Tibial nerve (tissue), 4 donors: ENCODE measurements at regions not wholly inside any gene's neighbourhood (a gene's known extent, or its start where the extent isn't known, plus 50 kb on each side); places are given as distances from the start of the nearest gene placed in this dataset.
"Not testable (repeated sequence)": the region's sequence is repeated elsewhere in the genome, so short reads cannot be mapped to it uniquely, and the experiment has no call there.

Experiments used
- DNase-seq, 2 donors: peaks; one replicate each; pipeline ENCODE4 v3.0.0-alpha.2; 2019; ENCODE audit warnings: low spot score in 2 of 2
- H3K27ac ChIP-seq, 4 donors: fragments of 200-600 bp; sonication (generic) in 3 of 4; one replicate each; pipeline ENCODE4 v1.5.1; 2017 to 2019; ENCODE audit warnings: mild to moderate bottlenecking in 1 of 4
- H3K27me3 ChIP-seq, 2 donors: fragments of 200-600 bp; sonication (generic) in 1 of 2; one replicate each; pipeline versions ENCODE4 v1.5.1 to v1.6.0; 2017 to 2019
- H3K36me3 ChIP-seq, 3 donors: fragments of 200-600 bp; sonication (generic); one replicate each; pipeline ENCODE4 v1.5.1; 2018 to 2019
- H3K4me1 ChIP-seq, 4 donors: fragments of 200-600 bp; sonication (generic) in 3 of 4; one replicate each; pipeline ENCODE4 v1.5.1; 2017 to 2019
- H3K4me3 ChIP-seq, 4 donors: fragments of 200-600 bp; sonication (generic) in 3 of 4; one replicate each; pipeline ENCODE4 v1.5.1; 2017 to 2019; ENCODE audit warnings: mild to moderate bottlenecking in 1 of 4, moderate library complexity in 1 of 4
- H3K9me3 ChIP-seq, 4 donors: fragments of 200-600 bp; sonication (generic) in 3 of 4; one replicate each; pipeline ENCODE4 v1.5.1; 2017 to 2019
- EP300 ChIP-seq, 2 donors: sonication (generic); formaldehyde crosslinking; IDR thresholded peaks; one replicate each; pipeline ENCODE4 v1.6.1; 2017; ENCODE audit warnings: antibody characterized with exemption in 2 of 2, mild to moderate bottlenecking in 1 of 2
- POLR2A ChIP-seq, 2 donors: fragments of 450-650 bp; IDR thresholded peaks; one replicate each; pipeline ENCODE4 v1.6.1; 2017; ENCODE audit warnings: antibody characterized with exemption in 2 of 2, mild to moderate bottlenecking in 2 of 2, moderate library complexity in 2 of 2
- WGBS, 2 donors: methylation state at CpG; one replicate each; pipeline ENCODE4 v1.1.5; 2018; 5-methylcytosine and 5-hydroxymethylcytosine counted together
- TF ChIP-seq, protein P1 (sequence below), 5 experiments: fragments of 200-600 bp in 3 of 5; fragments of 450-650 bp in 2 of 5; sonication (generic) in 3 of 5; IDR thresholded peaks; one replicate each; pipeline ENCODE4 v1.5.1; 2016 to 2019; ENCODE audit warnings: antibody characterized with exemption in 5 of 5, mild to moderate bottlenecking in 3 of 5, moderate library complexity in 2 of 5

DNA sequence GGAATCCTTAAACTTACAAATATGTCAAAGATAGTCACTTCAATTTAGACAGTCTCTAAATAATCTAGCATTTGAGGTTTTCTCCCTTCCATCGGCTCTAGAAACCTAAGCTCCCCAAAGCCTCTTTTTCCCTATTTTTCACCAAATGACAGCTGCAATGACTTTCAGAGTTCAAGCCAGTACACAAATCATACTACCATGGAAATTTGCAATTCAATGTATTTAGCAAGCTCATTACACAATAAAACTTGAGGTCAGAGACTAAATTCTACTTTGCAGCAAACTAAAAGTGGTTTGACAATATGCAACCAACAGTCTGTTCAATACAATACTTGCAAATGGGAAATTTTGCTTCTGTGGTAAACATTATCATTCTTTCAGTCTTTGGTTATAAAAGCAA is 80.3 kb downstream of the SKIDA1 start:
- 44 to 48% methylated on average over 1 of the region's 1 CpG for WGBS, 2 donors
- H3K27me3 ChIP-seq: no peaks in the 10 kb centered on the region
- no peaks in the 10 kb centered on the region for H3K4me1 ChIP-seq
- TF ChIP-seq, protein P1, sequence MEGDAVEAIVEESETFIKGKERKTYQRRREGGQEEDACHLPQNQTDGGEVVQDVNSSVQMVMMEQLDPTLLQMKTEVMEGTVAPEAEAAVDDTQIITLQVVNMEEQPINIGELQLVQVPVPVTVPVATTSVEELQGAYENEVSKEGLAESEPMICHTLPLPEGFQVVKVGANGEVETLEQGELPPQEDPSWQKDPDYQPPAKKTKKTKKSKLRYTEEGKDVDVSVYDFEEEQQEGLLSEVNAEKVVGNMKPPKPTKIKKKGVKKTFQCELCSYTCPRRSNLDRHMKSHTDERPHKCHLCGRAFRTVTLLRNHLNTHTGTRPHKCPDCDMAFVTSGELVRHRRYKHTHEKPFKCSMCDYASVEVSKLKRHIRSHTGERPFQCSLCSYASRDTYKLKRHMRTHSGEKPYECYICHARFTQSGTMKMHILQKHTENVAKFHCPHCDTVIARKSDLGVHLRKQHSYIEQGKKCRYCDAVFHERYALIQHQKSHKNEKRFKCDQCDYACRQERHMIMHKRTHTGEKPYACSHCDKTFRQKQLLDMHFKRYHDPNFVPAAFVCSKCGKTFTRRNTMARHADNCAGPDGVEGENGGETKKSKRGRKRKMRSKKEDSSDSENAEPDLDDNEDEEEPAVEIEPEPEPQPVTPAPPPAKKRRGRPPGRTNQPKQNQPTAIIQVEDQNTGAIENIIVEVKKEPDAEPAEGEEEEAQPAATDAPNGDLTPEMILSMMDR (IDR thresholded peaks at IDR 0.05): no peak
- TF ChIP-seq POLR2A (IDR thresholded peaks at IDR 0.05) (no peak), EP300 (IDR thresholded peaks at IDR 0.05) (no peak)
- no peak for DNase-seq
- peaks cover 0 to 6% (median 0%) of the 10 kb centered on the region in 4 donors for H3K9me3 ChIP-seq
- H3K4me3 ChIP-seq: no peak overlapping the region
- H3K36me3 ChIP-seq: no peaks in the 10 kb centered on the region
- no peak overlapping the region for H3K27ac ChIP-seq

DNA sequence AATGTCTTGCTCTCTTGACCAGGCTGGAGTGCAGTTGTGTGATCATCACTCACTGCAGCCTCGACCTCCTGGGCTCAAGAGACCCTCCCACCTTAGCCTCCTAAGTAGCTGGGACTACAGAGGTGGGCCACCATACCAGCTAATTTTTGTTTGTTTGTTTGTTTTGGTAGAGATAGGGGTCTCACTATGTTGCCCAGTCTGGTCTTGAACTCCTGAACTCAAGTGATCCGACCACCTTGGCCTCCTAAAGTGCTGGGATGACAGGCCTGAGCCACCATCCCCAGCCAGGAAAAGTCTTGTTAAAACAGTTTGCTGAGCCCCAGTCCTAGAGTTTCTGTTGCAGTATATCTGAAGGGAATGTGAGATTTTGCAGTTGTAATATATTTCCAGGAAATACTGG is 83.9 kb downstream of the SKIDA1 start:
- DNase-seq: no peak
- TF ChIP-seq, protein P1 (IDR thresholded peaks at IDR 0.05): no peak
- TF ChIP-seq EP300 (IDR thresholded peaks at IDR 0.05): no peak
- no peak for TF ChIP-seq POLR2A (IDR thresholded peaks at IDR 0.05)
- no peaks in the 10 kb centered on the region for H3K27me3 ChIP-seq
- H3K36me3 ChIP-seq: no peaks in the 10 kb centered on the region
- H3K4me3 ChIP-seq: no peak overlapping the region
- H3K9me3 ChIP-seq: no peaks in the 10 kb centered on the region
- WGBS, 2 donors: 79 to 92% methylated on average over 2 of the region's 2 CpGs
- no peak overlapping the region for H3K27ac ChIP-seq
- no peaks in the 10 kb centered on the region for H3K4me1 ChIP-seq

DNA sequence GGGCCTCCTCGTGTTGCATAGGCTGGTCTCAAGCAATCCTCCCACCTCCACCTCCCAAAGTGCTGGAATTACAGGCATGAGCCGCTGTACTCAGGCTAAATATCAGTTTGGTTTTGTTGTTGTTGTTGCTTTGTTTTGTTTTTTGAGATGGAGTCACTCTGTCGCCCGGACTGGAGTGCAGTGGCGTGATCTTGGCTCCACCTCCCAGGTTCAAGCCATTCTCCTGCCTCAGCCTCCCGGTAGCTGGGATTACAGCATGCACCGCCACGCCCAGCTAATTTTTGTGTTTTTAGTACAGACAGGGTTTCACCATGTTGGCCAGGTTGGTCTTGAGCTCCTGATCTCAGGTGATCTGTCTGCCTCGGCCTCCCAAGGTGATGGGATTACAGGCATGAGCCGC is 86.6 kb downstream of the SKIDA1 start:
- H3K27me3 ChIP-seq, H3K36me3 ChIP-seq, H3K27ac ChIP-seq, DNase-seq, H3K9me3 ChIP-seq, H3K4me3 ChIP-seq, H3K4me1 ChIP-seq: not testable (repeated sequence)
- 73 to 81% methylated on average over 10 of the region's 10 CpGs for WGBS, 2 donors

DNA sequence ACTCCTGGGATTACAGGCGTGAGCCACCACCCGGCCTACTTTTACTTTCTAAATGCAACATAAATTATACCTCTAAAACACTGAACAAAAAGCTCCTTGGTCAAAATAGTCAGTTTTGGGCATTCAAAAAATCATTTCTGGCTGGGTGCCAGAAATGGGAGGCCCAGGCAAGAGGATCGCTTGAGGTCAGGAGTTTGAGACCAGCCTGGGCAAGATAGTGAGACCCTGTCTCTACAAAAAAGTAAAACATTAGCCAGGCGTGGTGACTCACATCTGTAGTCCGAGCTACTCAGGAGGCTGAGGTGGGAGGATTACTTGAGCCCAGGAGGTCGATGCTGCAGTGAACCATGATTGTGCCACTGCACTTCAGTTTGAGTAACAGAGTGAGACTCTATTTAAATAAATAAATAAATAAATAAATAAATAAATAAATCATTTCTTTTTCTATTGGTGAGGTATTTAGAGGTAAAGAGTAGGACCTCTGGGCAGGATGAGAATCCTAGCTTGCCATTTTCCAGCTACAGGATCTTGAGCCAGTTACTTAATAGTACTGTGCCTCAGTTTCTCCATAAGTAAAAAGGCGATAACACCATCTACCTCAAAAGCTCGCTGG is 87.6 kb downstream of the SKIDA1 start:
- TF ChIP-seq POLR2A (IDR thresholded peaks at IDR 0.05) (no peak), EP300 (IDR thresholded peaks at IDR 0.05) (no peak)
- TF ChIP-seq, protein P1 (IDR thresholded peaks at IDR 0.05): no peak
- WGBS, 2 donors: 92% methylated on average over 8 of the region's 8 CpGs
- no peak overlapping the region for H3K27ac ChIP-seq
- no peaks in the 10 kb centered on the region for H3K9me3 ChIP-seq
- no peaks in the 10 kb centered on the region for H3K4me1 ChIP-seq
- no peaks in the 10 kb centered on the region for H3K36me3 ChIP-seq
- H3K4me3 ChIP-seq: no peak overlapping the region
- DNase-seq: no peak
- H3K27me3 ChIP-seq: no peaks in the 10 kb centered on the region

DNA sequence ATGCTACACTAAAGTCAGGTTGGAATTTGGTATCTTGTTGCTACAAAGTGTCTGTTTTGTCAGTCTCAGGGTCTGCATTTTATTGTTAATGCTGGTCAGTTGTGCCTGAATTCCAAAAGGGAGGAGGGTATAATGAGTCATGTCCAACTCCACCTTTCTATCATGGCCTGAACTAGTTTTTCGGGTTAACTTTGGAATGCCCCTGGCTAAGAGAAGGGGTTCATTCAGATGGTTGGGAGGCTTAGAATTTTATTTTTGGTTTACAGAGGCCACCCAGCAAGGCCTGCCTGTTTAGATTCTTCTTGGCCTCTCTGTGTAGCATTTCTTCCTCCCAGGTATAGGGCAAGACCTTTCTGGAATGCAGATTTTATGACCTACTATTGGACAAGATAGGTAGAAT is 93.2 kb downstream of the SKIDA1 start:
- 59 to 91% methylated on average over 1 of the region's 1 CpG for WGBS, 2 donors
- Histone ChIP-seq H3K4me1 (no peaks in the 10 kb centered on the region), H3K27ac (no peak overlapping the region), H3K4me3 (no peak overlapping the region), H3K9me3 (peaks cover 0 to 5% (median 0%) of the 10 kb centered on the region in 4 donors), H3K27me3 (no peaks in the 10 kb centered on the region), H3K36me3 (no peaks in the 10 kb centered on the region)
- TF ChIP-seq EP300 (IDR thresholded peaks at IDR 0.05) (no peak), POLR2A (IDR thresholded peaks at IDR 0.05) (no peak)
- TF ChIP-seq, protein P1 (IDR thresholded peaks at IDR 0.05): no peak
- DNase-seq: no peak

DNA sequence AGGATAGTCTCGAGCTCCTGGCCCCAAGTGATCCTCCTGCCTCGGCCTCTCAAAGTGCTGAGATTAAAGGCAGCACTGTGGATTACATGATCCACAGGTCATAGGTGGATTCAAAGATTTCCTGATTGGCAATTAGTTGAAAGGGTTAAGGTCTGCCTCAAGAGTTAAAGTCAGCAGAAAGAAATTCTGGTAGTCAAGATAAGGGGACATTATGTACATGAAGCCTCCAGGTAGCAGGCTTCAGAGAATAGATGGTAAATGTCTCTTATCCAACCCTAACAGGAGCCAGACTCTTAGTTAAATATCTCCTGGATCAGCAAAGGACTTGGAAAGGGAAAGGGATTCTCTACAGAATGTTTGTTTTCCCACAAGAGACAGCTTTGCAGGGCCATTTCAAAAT is 93.7 kb downstream of the SKIDA1 start:
- DNase-seq: no peak
- Histone ChIP-seq H3K4me3 (no peak overlapping the region), H3K36me3 (no peaks in the 10 kb centered on the region), H3K27me3 (no peaks in the 10 kb centered on the region), H3K9me3 (peaks cover 0 to 10% (median 0%) of the 10 kb centered on the region in 4 donors), H3K4me1 (no peaks in the 10 kb centered on the region), H3K27ac (no peak overlapping the region)
- 90 to 100% methylated on average over 2 of the region's 2 CpGs for WGBS, 2 donors
- TF ChIP-seq, protein P1 (IDR thresholded peaks at IDR 0.05): no peak
- TF ChIP-seq EP300 (IDR thresholded peaks at IDR 0.05) (no peak), POLR2A (IDR thresholded peaks at IDR 0.05) (no peak)
